Astrocyte of the hippocampus (primary cell): ENCODE measurements at regions not wholly inside any gene's neighbourhood (a gene's known extent, or its start where the extent isn't known, plus 50 kb on each side); places are given as distances from the start of the nearest gene placed in this dataset.
"Not testable (repeated sequence)": the region's sequence is repeated elsewhere in the genome, so short reads cannot be mapped to it uniquely, and the experiment has no call there.

ENCODE experiments used
- DNase-seq: peaks from one replicate; pipeline ENCODE4 v3.0.0; 2011; ENCODE audit warnings: low read depth, low spot score

GRCh38 chr9:28976250-28976649 is 1403.0 kb upstream of the C9orf72 start:
- DNase-seq = no peak

- DNase-seq = no peak
Measured at GRCh38 chr9:28976684-28977083, 1403.4 kb upstream of the C9orf72 start.

GRCh38 chr9:28981129-28981528 is 1407.8 kb upstream of the C9orf72 start:
- no peak for DNase-seq

- DNase-seq = no peak
Measured at GRCh38 chr9:28981711-28982110, 1408.4 kb upstream of the C9orf72 start.

DNA sequence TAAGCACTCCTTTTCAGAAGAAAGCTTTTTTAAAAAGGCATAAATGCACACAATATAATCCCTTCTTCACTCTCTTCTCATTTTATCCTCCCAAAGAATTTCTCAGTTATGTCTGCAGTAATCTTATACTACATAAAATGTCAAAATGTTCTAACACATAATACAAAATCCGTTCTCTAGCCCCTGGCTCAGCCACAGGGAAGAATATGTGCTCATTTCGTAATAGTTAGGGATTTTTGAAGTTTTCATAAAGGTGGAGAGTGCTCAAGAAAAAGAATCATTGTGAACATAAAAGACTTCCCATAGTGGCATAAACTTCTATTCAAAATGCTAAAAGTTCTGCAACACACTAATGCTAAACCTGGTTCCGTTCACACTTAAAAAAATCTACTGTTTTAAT is 1410.7 kb upstream of the C9orf72 start:
- no peak for DNase-seq

GRCh38 chr9:28990009-28990408 is 1416.7 kb upstream of the C9orf72 start:
- not testable (repeated sequence) for DNase-seq

DNA sequence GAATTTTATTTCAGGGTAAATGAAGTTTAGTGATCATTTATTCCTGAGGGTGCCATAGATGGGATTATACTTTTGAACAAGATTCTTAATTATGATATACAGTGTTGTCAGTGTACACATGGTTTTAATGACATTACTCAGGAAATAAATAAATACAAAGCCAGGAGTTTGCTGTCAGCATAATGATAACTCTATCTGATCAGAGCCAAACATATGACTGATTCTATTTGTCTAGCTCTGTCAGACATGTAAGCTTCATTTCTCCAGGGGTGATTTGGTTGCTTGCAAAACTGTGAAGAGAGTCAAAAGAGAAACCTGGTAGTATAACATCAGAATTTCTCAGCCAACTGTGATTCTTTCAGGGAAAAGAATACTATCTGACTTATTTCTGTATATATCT is 1425.8 kb upstream of the C9orf72 start:
- DNase-seq = no peak

- no peak for DNase-seq
Measured at GRCh38 chr9:28999806-29000205, 1426.5 kb upstream of the C9orf72 start.

DNA sequence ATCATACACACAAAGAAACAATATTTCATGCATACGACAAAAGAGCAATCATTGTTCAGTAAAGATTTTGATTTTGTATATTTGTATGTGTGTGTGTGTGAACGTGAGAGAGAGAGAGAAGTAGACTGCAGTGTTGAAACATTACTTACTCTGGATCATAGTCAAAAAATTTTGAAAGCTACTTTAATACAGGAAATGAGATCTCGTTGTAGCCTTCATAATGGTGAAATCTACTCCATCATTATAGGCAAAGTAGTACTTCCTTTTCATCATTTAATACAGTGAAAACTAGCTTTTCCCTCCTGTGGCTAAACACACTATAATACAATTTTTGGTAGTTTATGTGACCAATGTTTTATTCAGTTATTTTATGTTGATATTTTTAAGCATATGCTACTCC is 1427.7 kb upstream of the C9orf72 start:
- DNase-seq = no peak

DNA sequence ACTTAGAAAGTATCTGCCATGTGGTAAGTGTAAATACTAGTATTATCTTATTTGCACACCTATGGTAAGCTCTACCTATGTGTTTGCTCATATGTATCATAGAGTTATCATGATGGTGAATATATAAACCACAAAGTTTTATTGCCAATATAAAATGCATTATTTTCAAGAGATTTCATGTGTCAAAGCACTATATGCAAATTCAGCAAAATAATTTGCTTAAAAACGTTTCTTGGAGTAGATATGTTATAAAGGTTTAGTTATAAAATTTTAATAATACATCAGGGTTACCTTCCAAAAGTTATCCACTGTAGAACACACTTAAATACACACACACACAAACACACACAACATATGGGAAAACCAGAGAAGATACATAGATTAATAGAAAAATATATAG is 1431.7 kb upstream of the C9orf72 start:
- no peak for DNase-seq

- no peak for DNase-seq
Measured at GRCh38 chr9:29006628-29007027, 1433.3 kb upstream of the C9orf72 start.

GRCh38 chr9:29012911-29013310 is 1439.6 kb upstream of the C9orf72 start:
- DNase-seq = no peak

DNA sequence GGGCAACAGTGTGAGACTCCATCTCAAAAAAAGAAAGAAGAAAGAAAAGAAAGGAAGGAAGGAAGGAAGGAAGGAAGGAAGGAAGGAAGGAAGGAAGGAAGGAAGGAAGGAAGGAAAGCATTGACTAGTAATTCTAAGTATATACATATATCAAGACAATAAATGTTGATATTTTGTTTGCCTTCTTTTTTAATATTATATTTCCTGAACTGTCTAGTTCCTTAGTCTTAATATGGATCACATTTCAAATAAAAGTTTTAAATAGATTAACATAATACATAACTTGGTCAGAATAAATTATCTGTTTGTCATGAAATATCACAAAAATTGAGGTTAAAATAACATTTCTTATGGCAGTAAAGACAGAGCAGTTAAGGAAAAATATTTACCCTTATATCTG is 1448.4 kb upstream of the C9orf72 start:
- no peak for DNase-seq

- no peak for DNase-seq
Measured at GRCh38 chr9:29038332-29038731, 1465.1 kb upstream of the C9orf72 start.

DNA sequence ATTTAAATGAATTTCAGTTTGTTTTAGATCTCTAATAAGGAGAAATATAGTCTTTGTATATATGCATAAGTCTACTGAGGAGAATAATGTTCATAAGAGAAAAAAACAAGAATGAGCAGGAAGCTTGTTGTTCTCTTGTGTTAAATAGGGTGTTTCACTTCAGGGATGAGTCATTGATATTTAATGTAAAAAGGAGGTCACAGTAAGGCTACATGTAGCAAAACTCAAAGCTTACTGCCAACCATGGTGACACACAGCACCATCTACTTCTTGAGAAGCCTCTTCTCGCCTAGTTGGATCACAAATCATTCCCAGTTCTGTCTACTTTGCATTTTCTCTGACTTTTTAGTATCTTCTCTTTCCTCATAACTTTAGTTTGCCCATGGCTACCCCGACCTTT is 1466.0 kb upstream of the C9orf72 start:
- peak; percentile 22 for DNase-seq

DNA sequence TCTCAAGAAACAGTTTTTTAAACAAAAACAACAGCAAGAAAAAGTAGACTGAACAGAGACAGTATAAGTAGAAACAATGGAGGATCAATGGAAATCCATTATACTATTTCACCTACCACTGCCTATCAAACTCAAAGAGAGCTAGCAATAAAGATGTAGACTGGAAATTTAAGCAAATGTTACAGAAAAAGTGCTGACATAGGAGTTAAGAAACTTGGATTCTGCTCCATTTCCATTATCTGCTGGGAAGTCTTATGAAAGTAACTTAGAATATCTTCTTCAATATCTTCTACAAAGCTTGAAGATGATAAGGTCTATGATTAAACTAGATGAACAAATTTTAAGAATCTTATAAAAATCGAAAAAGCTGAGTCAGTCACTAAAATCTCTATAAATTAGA is 1469.8 kb upstream of the C9orf72 start:
- DNase-seq = no peak

- peak; percentile 45 for DNase-seq
Measured at GRCh38 chr9:29044959-29045358, 1471.7 kb upstream of the C9orf72 start.

- peak; percentile 23 for DNase-seq
Measured at GRCh38 chr9:29060041-29060440, 1486.8 kb upstream of the C9orf72 start.

DNA sequence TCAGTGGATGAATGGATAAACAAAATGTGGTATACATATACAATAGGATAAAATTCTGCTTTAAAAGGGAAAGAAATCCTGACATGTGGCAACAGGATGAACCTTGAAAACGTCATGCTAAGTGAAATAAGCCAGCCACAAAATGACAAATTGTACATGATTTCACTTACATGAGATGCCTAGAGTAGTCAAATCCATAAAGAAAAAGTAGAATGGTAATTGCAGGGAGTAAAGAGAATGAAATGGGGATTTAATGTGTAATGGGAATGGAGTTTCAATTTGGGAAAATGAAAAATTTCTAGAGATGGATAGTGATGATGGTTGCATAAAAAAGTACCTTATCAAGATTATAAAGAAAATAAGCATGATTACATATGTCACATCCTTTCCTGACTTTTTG is 1489.2 kb upstream of the C9orf72 start:
- no peak for DNase-seq

GRCh38 chr9:29063031-29063430 is 1489.8 kb upstream of the C9orf72 start:
- no peak for DNase-seq

- no peak for DNase-seq
Measured at GRCh38 chr9:29066141-29066640, 1492.9 kb upstream of the C9orf72 start.

DNA sequence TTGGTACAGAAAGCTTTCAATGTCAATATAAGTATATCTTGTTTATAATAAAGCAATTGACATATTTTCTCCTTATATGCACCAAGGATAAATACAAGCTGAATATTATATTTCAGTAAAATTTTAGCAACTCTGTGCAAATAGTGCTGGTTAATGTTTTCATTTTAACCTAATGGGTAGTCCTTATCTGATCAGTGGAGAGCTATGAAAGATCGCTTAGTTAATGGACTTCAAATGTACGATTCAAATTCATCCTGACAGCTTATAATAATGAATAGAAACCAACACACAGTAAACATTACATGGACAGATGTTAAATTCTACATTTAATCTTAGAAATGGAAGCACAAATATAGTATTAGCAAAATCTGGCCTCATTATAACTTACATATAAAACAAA is 1495.2 kb upstream of the C9orf72 start:
- no peak for DNase-seq

DNA sequence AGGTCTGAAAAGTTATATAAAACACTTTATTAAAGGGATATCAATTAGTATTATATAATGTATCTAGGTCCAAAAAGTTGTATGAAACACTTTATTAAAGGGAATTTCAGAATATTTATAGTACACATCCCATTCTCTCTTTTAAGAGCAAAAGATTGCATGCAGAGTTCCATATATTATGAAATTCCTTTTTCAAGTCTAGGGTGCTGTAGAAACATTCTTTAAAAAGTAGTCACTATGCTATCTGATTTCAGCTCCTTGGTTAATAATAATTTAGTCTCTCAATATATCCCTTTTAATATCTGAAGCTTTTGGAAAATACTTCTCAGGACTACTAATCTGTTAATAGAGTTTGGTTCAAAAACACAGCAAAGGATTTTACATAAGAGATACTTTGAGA is 1496.1 kb upstream of the C9orf72 start:
- DNase-seq = no peak

DNA sequence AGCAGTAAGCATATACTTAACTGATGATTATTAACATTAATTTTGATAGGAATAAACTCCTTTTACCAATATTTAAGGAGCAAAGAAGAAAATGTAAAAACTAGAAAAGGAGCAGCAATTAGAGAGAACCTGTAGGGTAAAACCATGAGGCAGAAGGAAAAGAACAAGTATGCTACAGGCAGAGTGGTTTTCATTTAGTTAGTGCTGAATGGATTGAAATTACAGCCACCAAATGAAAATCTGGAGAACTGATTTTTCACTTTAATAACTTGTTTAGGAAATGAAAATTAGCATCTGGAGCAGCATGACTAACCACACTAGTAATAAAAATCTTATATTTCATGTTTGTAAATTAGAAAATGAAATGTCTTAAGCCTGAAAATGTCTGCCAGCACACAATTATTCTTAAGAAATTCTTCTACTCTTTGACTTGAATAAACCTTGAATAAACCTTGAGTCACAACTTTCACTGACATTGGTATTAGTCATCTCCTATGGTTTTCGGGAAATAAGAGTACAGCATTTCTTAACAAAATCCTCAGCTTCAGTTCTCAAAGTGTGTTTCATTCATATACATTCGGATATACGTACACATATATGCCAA is 1504.9 kb upstream of the C9orf72 start:
- peak; percentile 50 for DNase-seq
